Astrocyte of the cerebellum (primary cell): ENCODE measurements at regions not wholly inside any gene's neighbourhood (a gene's known extent, or its start where the extent isn't known, plus 50 kb on each side); places are given as distances from the start of the nearest gene placed in this dataset.
"Not testable (repeated sequence)": the region's sequence is repeated elsewhere in the genome, so short reads cannot be mapped to it uniquely, and the experiment has no call there.

Experiments used
- DNase-seq: peaks from one replicate; pipeline ENCODE4 v3.0.0-alpha.2; 2011; ENCODE audit warnings: low read depth
- H3K4me3 ChIP-seq: 2 replicates; pipeline ENCODE4 v1.5.1; 2011; ENCODE audit warnings: mild to moderate bottlenecking, low read depth, low read length, moderate library complexity
- in situ Hi-C: cut with HindIII; loops from 2 replicates; pipeline ENCODE4 v1.10.0; 2017; ENCODE audit warnings: low sequenced_read_pairs
- TF ChIP-seq, protein P1 (sequence below): IDR thresholded peaks from 2 replicates; pipeline ENCODE4 v1.5.1; 2012; ENCODE audit warnings: low read length, low read depth, moderate library complexity, mild to moderate bottlenecking; ENCODE audit errors: missing control alignments

DNA sequence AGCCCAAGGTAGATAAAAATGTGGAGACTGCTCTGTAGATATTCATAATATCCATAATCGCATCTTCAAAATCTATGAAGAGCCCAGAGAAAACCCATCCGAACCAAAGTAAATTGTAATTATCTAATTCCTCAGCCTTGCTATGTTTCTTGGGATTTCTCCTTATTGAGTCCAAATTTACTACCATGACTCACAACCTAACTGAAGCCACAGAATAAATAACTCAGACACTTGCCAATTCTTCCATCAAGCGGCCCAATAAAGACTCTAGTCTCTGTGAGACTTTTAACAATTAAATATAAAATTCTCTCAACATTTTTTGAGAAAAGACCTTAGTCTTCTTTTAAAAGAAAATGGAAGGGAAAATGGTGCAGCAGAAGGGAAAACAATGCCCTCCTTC, 409.8 kb downstream of the DAD1 start:
- in situ Hi-C loops = no loop called here
- H3K4me3 ChIP-seq = no peak overlapping the region
- TF ChIP-seq, protein P1, sequence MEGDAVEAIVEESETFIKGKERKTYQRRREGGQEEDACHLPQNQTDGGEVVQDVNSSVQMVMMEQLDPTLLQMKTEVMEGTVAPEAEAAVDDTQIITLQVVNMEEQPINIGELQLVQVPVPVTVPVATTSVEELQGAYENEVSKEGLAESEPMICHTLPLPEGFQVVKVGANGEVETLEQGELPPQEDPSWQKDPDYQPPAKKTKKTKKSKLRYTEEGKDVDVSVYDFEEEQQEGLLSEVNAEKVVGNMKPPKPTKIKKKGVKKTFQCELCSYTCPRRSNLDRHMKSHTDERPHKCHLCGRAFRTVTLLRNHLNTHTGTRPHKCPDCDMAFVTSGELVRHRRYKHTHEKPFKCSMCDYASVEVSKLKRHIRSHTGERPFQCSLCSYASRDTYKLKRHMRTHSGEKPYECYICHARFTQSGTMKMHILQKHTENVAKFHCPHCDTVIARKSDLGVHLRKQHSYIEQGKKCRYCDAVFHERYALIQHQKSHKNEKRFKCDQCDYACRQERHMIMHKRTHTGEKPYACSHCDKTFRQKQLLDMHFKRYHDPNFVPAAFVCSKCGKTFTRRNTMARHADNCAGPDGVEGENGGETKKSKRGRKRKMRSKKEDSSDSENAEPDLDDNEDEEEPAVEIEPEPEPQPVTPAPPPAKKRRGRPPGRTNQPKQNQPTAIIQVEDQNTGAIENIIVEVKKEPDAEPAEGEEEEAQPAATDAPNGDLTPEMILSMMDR = no peak
- DNase-seq = no peak

DNA sequence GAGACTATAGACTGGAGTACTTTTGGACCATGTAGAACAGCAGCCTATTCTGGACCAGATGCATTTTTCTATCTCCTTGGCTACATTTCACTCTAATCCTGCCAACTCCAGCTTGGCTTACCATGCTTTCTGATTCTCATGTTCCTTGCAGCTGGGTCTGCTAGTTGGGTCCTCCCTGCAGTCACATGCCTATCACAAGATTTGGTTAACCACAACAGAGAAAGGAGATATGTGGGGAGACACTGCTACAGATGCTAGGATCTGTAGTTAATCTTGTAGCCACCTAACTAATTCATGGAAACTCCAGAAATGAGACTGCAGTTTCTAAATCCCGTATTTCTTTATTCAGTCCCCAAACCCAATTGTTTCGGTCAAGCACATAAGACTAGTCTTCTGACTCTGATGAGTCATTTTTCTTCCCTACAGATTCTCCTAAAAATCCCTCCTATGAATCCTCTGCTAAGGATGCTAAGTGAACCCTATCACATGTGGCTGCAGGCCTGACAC, 410.6 kb downstream of the DAD1 start:
- H3K4me3 ChIP-seq = no peak overlapping the region
- TF ChIP-seq, protein P1 = no peak
- DNase-seq = no peak
- in situ Hi-C loops = no loop called here

DNA sequence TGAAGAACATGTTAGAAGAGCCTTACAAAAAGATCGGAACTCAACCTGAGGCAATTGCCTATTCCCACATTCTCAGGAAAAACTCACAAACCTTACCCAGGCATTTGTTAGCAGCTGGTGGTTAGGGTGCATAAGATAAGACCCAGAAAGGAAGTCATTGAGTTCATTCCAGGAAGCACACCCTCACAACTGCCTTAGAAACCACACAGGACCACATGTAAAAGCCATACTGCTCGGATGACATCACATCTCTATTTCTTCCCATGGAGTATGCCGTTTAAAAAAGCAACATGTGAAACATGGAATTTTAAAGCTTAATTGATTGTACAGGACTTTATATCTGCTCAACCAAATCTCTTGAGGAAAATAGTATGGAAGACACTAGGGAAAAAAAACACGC, 411.2 kb downstream of the DAD1 start:
- H3K4me3 ChIP-seq = no peak overlapping the region
- in situ Hi-C loops = no loop called here
- DNase-seq = no peak
- TF ChIP-seq, protein P1 = no peak

DNA sequence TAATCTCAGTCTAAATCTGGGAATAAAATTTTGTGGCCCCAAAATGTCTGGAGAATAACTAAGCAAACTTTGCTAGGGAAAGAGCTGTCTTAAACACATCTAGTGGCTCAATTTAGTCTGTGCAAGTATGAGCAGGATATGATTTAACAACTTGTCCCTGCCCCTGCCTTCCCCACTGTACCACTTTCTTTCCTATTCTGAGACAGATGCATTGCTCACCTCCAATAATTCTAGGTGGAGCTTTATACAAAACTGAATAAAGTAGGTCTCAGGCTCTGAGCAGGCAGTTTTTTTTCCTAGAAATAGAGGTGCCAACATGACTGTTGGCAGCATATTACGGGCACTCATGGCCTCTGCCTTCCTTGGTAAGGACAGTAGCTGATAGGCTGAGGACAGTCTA, 412.1 kb downstream of the DAD1 start:
- TF ChIP-seq, protein P1 = no peak
- no peak for DNase-seq
- H3K4me3 ChIP-seq = no peak overlapping the region
- in situ Hi-C loops = no loop called here

DNA sequence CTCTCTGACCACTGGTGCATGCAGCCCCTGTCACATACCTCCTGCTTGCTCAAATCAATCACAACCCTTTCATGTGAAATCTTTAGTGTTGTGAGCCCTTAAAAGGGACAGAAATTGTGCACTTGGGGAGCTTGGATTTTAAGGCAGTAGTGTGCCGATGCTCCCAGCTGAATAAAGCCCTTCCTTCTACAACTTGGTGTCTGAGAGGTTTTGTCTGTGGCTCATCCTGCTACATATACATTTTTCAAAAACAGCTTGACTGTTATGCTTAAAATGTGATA, 413.8 kb downstream of the DAD1 start:
- DNase-seq, in situ Hi-C loops, H3K4me3 ChIP-seq: not testable (repeated sequence)

DNA sequence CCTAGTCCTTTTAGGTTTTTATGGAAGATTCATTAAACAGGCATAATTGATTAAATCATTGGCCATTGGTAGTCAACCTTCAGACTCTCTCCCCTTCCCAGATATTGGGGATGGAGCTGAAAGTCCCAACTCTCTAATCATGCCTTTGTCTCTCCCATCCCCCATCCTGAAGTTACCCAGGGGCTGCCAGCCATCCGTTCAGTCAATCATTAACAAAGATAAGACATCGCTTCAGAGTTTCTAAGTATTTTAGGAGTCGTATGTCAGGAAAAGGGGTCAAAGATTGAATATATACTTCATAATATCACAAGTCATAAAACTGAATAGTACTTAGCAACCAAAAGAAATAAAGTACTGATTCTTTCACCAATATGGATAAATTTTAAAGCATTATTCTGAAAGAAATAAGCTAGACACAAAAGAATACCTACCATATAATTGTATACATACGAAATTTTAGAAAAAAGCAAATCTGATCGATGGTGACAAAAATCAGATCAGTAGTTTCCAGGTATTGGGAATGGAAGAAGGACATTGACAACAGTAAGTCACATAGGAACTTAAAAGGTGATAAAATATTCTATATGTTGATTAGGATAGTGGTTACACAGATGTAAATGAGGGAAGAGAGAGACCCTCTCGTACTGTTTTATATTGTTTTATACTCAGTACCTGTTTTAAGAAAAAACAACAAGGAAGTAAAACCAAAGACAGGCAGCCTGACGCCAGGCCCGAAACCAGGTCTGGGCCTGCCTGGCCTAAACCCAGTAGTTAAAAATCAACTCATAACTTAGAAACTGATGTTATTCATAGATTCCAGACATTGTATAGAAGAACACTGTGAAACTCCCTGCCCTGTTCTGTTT, 414.4 kb downstream of the DAD1 start:
- H3K4me3 ChIP-seq = no peak overlapping the region
- no peak for DNase-seq
- TF ChIP-seq, protein P1 = no peak
- in situ Hi-C loops = no loop called here

DNA sequence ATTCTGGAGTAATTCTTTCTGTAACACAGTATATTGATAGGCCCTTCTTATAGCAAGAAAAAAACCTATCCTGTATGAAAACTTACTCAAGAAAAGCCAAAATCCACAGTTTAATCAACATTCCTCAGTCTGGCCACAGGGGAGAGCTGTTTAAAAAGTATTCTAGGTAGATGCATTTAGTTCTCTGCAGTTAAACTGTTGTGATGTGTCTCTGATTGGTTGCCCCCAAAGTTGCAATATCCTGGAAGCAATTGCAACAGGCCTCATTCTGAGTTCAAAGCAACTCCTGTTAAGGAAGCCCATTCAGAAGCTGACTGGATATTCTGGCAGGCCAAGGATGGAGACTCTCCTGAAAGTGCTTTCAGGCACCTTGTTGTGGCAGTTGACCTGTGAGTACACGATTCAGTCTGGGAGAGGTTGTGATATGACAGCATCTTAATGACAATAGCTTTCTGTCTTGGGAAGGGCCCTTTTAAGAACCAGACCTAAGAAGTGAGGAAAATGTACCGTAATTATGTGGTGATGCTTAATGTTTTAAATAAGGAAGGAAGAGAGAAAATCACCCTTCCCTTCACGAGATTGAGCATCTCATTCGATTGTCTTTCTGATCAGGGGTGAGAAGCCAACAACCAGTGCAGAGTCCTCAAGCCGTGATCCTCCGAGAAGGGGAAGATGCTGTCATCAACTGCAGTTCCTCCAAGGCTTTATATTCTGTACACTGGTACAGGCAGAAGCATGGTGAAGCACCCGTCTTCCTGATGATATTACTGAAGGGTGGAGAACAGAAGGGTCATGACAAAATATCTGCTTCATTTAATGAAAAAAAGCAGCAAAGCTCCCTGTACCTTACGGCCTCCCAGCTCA, 420.7 kb downstream of the DAD1 start:
- TF ChIP-seq, protein P1 = no peak
- DNase-seq = no peak
- no peak overlapping the region for H3K4me3 ChIP-seq
- in situ Hi-C loops = no loop called here
